ENCODE measurements at regions not wholly inside any gene's neighbourhood (a gene's known extent, or its start where the extent isn't known, plus 50 kb on each side); places are given as distances from the start of the nearest gene placed in this dataset.

DNA sequence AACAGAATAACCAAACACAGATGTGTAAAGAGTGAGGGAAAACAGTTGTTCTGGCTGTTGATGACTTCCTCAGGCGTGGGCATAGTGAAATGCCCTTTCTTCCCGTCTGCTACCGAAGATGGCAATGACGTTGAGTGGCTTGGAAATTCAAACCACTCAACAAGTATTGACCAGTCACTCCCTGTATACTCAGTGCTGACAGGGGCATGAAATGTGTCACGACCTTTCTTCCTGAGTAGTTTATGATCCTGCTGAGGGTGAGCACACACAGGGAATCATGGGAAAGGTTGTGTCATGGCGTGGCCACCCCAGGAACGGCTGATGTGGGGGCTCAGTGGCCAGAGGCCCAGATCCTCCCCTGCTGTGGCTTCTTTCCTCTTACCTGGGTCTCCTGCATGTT is 87.8 kb upstream of the C1QTNF9B start:
- TF ChIP-seq, protein P1, sequence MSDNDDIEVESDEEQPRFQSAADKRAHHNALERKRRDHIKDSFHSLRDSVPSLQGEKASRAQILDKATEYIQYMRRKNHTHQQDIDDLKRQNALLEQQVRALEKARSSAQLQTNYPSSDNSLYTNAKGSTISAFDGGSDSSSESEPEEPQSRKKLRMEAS (IDR thresholded peaks at IDR 0.05): no peak
- TF ChIP-seq, protein P2, sequence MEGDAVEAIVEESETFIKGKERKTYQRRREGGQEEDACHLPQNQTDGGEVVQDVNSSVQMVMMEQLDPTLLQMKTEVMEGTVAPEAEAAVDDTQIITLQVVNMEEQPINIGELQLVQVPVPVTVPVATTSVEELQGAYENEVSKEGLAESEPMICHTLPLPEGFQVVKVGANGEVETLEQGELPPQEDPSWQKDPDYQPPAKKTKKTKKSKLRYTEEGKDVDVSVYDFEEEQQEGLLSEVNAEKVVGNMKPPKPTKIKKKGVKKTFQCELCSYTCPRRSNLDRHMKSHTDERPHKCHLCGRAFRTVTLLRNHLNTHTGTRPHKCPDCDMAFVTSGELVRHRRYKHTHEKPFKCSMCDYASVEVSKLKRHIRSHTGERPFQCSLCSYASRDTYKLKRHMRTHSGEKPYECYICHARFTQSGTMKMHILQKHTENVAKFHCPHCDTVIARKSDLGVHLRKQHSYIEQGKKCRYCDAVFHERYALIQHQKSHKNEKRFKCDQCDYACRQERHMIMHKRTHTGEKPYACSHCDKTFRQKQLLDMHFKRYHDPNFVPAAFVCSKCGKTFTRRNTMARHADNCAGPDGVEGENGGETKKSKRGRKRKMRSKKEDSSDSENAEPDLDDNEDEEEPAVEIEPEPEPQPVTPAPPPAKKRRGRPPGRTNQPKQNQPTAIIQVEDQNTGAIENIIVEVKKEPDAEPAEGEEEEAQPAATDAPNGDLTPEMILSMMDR (IDR thresholded peaks at IDR 0.05; ENCODE audit: low read depth, low read length, missing input control): no peak
- TF ChIP-seq TAF1 (conservative IDR thresholded peaks at IDR 0.05): no peak
- TF ChIP-seq HNF4A (conservative IDR thresholded peaks at IDR 0.05): no peak
- TF ChIP-seq YY1 (IDR thresholded peaks at IDR 0.05): no peak
- no peak for TF ChIP-seq FOXA2 (IDR thresholded peaks at IDR 0.05)
